DMS 273 treated with DMSO at 0.1 percent for 48 hours (cell line): ENCODE measurements at regions not wholly inside any gene's neighbourhood (a gene's known extent, or its start where the extent isn't known, plus 50 kb on each side); places are given as distances from the start of the nearest gene placed in this dataset.
"Not testable (repeated sequence)": the region's sequence is repeated elsewhere in the genome, so short reads cannot be mapped to it uniquely, and the experiment has no call there.

Source experiments
- DNase-seq: peaks from one replicate; lab custom pipeline; 2025; lab: John Stamatoyannopoulos, UW

- DNase-seq = not testable (repeated sequence)
Measured at GRCh38 chr6:28623242-28623641, 97.6 kb downstream of the GPX5 start.

- not testable (repeated sequence) for DNase-seq
Measured at GRCh38 chr6:28626386-28626785, 100.7 kb downstream of the GPX5 start.

DNA sequence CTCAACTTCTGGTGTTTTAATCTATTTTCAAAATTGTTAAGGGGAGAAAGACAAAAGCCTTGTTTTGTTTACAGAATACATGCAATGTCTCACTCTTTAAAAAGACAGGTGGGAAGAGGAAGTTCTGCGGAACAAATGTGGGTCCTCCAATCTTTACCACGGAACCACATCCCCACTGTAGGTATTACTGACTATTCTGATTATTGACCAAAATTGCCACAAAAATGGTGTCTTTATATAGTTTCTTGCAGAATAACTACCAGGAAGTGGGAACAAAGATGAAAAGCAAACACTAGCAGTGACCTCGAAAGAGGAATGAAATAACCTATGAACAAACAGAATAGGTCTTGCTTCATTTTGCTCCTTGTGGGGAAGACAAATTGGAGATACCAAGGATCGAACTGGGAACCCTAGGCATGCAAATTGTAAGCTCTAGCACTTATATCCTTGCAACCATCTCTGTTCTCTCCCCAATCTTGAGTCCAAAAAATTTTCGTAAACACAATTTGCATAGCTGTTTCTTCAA, 106.7 kb downstream of the GPX5 start:
- no peak for DNase-seq

- DNase-seq = peak; percentile 24
Measured at GRCh38 chr6:28633445-28634215, 107.9 kb downstream of the GPX5 start.

GRCh38 chr6:28634411-28634760, 108.7 kb downstream of the GPX5 start:
- no peak for DNase-seq

- DNase-seq = peak; percentile 51
Measured at GRCh38 chr6:28634761-28635546, 109.3 kb downstream of the GPX5 start.

GRCh38 chr6:28635547-28636158, 110.0 kb downstream of the GPX5 start:
- DNase-seq = peak; percentile 26

GRCh38 chr6:28638787-28639430, 113.2 kb downstream of the GPX5 start:
- no peak for DNase-seq

- not testable (repeated sequence) for DNase-seq
Measured at GRCh38 chr6:28639445-28640290, 114.0 kb downstream of the GPX5 start.

DNA sequence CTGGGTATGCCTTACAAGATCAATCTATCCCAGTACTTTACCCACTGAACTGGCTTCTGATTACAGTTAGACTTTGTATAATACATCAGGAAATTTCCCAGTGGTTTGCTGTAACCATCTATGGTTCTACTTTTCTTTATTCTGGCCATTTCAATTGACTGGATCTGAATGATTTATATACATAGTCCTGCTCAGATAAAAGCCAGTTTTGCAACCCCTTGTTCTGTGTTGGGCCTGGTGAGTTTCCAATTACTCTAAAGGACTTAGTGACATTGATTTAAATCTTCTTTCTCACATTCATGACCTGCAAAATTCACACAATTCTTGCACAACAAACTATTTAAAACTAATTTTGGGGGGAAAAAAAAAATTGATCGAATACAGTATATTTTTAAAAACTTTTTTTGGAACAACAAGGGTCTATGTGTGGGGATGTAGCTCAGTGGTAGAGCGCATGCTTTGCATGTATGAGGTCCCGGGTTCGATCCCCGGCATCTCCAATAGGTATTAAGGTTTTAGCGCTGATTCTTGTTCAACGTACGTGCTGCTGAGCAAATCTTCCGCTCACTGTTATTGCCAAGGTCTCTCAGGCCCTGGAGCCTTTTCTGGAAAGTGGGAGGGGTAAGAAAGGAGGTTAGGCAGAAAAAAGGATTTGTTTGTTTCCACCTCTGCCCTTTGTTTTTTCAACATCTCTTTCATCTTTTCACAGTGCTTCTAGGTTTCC, 117.5 kb downstream of the GPX5 start:
- peak; percentile 78 for DNase-seq

- no peak for DNase-seq
Measured at GRCh38 chr6:28646650-28647049, 121.0 kb downstream of the GPX5 start.

DNA sequence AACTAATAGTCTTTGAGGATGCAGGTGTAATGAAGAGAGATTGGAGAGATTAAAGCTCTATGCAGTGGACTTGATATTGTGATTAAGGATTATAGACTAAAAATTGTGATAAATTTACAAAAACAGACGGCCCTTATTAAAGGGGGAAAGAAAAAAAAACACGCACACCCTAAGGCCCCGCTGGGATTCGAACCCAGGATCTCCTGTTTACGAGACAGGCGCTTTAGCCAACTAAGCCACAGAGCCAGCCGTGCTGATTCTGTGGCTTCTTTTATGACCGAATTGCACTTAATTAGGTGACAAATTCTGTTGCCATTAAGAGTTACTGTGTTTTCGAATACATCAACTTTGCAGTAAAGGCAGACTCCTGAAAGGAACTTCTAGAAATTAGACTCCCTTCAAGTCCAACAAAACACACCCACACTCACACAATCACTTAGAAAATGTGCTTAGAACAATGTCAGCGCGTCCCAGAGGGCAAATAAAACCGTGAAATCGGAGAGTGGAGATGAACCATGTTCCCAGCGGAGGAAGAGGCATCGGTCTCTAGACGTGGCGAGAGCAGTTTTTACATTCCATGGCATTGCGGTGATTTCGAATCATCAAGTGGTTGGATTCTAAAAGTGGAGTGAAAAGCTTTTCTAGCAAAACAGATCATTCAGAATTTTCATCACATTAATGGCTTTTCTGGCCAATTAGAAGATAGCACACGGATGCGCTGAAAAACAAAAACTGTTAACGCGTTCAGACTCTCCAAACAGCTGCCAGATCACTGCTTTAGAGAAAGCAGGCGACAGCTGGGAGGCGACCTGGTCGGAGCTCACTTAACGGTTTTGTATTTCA, 122.6 kb downstream of the GPX5 start:
- peak; percentile 95 for DNase-seq

GRCh38 chr6:28648878-28649375, 123.2 kb downstream of the GPX5 start:
- DNase-seq = no peak

DNA sequence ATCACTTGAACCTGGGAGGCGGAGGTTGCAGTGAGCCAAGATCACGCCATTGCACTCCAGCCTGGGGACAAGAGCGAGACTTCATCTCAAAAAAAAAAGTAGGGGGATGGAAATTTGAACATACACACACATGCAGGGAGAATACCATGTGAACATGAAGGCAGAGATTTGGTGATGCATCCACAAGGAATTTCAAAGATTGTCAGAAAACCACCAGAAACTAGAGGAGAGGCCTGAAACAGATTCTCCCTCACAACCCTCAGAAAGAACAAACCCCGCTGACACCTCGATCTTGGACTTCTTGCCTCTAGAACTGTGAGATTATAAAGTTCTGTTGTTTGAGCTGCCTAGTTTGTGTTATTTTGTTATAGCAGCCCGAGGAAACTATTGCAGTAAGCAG, 125.5 kb downstream of the GPX5 start:
- no peak for DNase-seq

DNA sequence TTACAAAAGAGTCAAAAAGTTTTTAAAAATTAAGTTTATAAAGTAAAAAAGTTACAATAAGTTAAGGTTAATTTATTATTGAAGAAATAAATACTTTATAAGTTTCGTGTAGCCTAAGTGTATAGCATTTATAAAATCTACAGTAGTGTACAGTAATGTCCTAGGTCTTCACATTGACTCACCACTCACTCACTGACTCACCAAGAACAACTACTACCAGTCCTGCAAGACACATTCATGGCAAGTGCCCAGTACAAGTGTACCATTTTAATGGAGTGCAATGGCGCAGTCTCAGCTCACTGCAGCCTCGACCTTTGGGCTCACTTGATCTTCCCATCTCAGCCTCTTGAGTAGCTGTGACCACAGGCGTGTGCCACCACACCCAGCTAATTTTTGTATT, 128.2 kb downstream of the GPX5 start:
- no peak for DNase-seq

GRCh38 chr6:28655164-28655563, 129.5 kb downstream of the GPX5 start:
- no peak for DNase-seq

GRCh38 chr6:28656715-28657114, 131.0 kb downstream of the GPX5 start:
- no peak for DNase-seq

DNA sequence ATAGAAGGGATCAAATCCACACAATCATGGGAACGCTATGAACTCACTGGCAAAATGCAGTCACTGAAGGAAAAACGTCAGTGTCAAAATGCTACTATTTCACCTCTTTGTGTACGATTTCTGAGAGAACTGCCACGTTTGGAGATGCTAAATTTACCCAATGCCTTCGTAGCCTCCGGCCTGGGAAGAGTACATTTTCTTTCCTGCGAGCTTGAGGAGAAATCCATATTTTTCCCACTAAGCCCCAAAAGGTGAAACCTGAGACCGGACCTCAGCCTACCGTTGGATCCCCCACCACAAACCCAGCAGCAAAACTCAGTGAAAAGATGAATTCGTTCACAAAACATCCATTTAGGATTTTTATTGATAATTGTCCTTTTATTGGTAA, 131.7 kb downstream of the GPX5 start:
- DNase-seq = no peak

- DNase-seq = peak; percentile 37
Measured at GRCh38 chr6:28657769-28658465, 132.2 kb downstream of the GPX5 start.
